HG02884 (cell line): ENCODE measurements at regions not wholly inside any gene's neighbourhood (a gene's known extent, or its start where the extent isn't known, plus 50 kb on each side); places are given as distances from the start of the nearest gene placed in this dataset.
"Not testable (repeated sequence)": the region's sequence is repeated elsewhere in the genome, so short reads cannot be mapped to it uniquely, and the experiment has no call there.

ENCODE experiments used
- ATAC-seq: cut with Tn5 transposase; IDR thresholded peaks from one replicate; pipeline ENCODE4 v1.9.1; 2021; ENCODE audit warnings: mild to moderate bottlenecking, moderate library complexity; ENCODE audit not compliant: unreplicated experiment

DNA sequence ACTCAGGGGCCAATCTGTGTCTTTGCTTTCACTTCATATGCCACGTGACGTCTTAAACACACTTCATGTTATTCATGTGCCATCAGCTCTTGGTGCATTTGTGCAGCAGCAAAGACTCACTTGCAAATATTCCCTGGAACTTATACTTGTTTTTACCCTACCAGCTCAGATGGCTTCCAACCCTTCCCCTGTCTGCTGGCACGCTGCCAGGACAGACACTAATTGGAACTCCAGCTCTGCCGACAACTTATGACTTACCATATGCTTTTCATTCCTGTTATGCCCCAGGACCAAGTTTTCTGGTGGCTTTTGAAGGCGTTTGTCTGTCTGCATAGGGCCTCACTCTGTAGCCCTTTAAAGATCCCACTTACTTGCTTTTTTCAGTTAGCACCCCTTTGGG is 261.7 kb upstream of the GNPDA2 start:
- ATAC-seq = no peak

DNA sequence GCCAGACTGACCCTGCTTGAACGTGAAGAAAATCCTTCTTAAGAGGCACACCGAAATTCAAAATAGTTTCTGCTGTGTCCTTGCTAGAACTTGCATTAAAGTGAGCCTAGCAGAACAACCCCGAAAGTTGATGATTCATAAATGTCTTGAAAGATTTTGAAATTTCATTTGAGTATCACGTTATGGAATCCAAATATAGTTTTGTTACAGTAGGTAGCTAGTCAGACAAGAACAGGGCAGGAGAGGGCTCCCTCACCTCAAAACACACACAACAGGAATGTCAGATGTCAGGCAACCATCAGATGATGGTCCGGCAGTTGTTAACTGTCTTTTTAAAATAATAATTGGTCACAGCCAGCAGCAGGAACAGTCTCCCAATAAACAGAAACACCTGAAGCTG is 259.6 kb upstream of the GNPDA2 start:
- no peak for ATAC-seq

GRCh38 chr4:44985152-44985551 is 258.8 kb upstream of the GNPDA2 start:
- no peak for ATAC-seq

- ATAC-seq = no peak
Measured at GRCh38 chr4:44984083-44984482, 257.7 kb upstream of the GNPDA2 start.

GRCh38 chr4:44983083-44983482 is 256.7 kb upstream of the GNPDA2 start:
- no peak for ATAC-seq

DNA sequence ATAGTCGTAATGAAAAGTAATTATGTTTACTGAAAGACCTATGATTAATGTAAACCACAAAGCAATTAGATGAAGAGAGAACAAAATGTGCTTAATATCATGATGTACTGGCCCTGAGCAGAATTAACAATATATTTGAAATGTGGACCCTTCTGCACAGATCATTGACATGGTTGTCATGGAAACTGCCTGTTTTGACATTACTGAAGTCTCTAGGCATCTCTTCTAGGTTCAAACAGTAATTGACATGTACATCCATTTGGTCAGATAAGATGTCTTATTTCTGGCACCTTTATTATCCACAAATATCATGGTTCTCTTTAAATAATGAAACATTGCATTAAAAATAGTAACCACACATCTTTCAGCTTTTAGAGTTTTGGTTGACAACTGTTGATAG is 251.7 kb upstream of the GNPDA2 start:
- ATAC-seq = no peak

- ATAC-seq = no peak
Measured at GRCh38 chr4:44965435-44966095, 239.2 kb upstream of the GNPDA2 start.

GRCh38 chr4:44964086-44964485 is 237.7 kb upstream of the GNPDA2 start:
- not testable (repeated sequence) for ATAC-seq

DNA sequence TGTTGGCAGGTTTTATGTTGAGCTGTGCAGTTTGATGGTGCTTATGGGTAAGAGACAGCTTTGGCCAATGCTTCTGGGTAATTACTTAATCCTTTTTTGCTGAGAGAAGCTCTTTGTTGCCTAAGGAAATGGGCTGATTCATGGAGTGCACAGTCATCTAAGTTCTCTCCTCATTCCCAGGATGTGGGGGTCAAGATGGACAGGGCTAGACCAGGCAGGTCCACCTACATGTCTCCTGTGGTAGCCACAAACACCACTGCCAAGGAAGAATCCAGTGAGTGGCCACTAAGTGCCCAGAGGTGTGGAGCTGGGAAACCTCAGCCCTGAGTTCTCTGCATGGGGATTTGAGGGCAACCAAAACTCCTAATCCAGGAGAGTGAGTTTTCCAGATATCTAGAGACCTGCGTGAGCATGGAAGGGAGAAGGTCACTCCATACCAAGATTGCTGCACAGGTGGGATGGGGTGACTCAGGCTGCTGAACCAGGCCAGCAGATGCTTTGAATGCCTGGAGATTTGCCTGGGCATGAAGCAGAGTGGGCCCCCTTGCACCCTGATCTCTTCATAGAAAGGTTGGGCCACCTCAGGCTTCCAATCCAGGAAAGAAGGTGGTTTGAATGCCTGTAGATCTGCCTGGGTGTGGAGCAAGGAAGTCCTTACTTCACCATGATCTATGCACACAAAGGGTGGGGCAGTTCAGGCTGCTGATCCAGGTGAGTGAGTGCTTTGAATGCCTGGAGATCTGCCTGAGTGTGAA is 234.8 kb upstream of the GNPDA2 start:
- ATAC-seq = no peak

DNA sequence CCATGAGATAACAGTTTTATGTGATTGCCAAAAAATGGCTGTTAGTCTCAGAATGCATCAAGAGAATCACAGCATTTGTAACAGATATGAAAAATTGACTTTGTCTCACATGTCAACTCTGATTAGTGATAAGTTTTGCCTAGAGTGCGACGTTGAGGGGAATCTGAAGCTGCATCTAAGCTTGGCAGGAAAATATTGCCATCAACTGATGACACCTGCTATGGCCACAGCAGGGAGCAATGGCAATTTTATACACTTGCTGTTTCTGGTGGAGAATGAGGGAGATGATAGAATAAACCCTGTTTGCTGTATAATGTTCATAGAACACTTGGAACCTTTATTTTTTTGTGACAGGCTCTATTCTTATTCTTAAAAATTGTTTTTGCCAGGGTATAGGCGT is 205.4 kb upstream of the GNPDA2 start:
- ATAC-seq = no peak

DNA sequence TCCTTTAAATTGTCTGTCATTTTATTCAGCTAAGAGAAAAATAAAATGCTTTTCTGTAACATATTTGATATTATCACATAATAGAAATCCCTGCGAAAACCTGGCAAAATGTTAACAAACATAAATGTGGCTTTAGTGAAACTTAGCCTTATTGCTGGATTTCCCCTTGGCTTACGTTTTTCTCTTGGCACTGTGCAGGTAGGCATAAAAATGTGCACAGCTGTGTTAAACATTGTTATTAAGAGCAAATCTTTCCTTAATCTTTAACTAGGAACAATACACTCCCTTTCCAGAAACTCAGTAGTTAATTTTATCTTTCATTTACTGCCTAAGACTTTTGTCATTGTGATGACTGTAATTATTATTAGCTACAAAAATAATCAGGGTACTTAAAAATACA is 202.4 kb upstream of the GNPDA2 start:
- ATAC-seq = no peak

GRCh38 chr4:44927399-44928380 is 201.3 kb upstream of the GNPDA2 start:
- peak; percentile 55 for ATAC-seq

GRCh38 chr4:44916411-44916810 is 190.1 kb upstream of the GNPDA2 start:
- ATAC-seq = no peak

DNA sequence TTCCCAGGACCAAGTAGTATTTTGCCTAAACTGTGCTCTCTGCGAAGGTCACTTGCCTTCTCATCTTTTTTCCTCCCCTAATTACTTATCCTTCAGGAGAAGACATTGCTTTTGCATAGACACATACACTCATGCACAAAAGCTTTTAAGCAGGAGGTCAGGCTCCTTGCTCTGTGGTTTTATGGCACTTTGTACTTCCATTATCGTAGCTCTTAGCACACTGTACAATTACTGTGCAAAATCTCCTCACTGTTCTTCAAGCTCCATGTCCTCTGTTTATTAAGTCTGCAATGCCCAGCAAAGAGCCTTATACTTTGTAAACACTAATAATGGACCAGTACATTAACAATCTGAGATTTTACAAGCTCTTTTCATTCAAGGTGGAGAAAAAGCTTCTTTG is 188.4 kb upstream of the GNPDA2 start:
- ATAC-seq = no peak

- ATAC-seq = no peak
Measured at GRCh38 chr4:44914223-44914622, 187.9 kb upstream of the GNPDA2 start.

- ATAC-seq = no peak
Measured at GRCh38 chr4:44912980-44913379, 186.6 kb upstream of the GNPDA2 start.

DNA sequence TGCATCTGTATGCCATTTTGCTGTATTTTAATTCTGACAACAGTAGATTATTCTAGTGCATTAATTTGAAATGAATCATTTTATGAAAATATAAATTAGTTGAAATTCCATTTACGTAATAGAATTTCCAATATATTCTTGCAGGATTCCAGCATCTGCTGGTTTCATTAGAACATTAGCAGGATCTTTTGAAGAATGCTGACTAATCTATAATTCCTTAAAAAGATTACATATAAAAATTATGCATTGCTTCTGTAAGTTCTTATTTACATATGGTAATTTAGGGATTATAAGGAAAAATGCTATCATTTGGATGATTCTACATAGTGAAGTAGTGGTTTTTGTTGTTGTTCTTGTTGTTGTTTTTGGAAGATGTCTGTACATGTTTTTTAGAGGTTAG is 182.2 kb upstream of the GNPDA2 start:
- no peak for ATAC-seq

- no peak for ATAC-seq
Measured at GRCh38 chr4:44872246-44872645, 145.9 kb upstream of the GNPDA2 start.

DNA sequence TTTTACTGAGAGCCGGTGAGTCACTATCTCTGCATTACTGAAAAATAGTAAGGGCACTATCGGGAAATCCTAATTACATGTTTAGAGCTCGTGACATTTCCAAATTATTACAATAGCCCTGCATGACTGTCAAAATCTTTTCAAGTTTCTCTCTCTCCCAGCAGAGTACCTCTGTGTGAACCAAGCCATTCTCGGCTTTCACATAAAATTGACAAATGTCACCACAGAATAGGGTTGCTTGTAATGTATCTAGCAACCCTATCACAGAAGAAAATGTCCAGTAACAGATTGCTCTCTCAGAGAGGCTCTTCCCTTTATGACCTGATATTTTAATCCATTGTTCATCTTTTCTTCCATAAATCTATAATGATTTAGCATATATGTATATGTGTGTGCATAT is 144.8 kb upstream of the GNPDA2 start:
- ATAC-seq = no peak

DNA sequence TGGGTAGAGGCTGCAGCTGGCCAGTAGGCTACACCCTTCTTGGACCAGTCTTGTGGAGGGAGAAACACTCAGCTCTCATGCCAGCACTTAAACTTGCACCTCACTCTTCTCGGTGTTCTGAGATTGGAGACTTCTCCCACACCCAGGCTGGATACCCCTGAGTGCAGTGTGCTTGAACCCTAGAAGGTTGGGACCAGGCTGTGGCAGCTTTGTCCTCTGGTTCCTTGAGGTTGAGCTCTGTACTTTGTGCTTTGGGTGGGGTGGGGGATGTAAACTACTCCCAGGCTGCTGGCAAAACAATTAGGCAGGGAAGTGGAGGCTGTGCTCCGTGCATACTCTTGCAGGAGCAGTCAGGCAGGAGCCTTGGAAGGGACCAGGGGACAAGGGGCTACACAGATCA is 143.6 kb upstream of the GNPDA2 start:
- ATAC-seq = no peak

GRCh38 chr4:44869222-44869882 is 143.0 kb upstream of the GNPDA2 start:
- ATAC-seq = no peak
